ENCODE measurements at regions not wholly inside any gene's neighbourhood (a gene's known extent, or its start where the extent isn't known, plus 50 kb on each side); places are given as distances from the start of the nearest gene placed in this dataset.

GRCh38 chr4:32251126-32251525 is 1531.0 kb downstream of the PCDH7 start:
- DNase-seq (ENCODE audit: low spot score) = no peak

GRCh38 chr4:32251926-32252325 is 1531.8 kb downstream of the PCDH7 start:
- DNase-seq (ENCODE audit: low spot score) = no peak

- no peak for DNase-seq (ENCODE audit: low spot score)
These were observed 1534.0 kb downstream of the PCDH7 start for GRCh38 chr4:32254216-32254615.

- no peak for DNase-seq (ENCODE audit: low spot score)
These were observed 1538.8 kb downstream of the PCDH7 start for GRCh38 chr4:32258986-32259385.

GRCh38 chr4:32261196-32261595 is 1541.0 kb downstream of the PCDH7 start:
- no peak for DNase-seq (ENCODE audit: low spot score)

- no peak for DNase-seq (ENCODE audit: low spot score)
These were observed 1548.7 kb downstream of the PCDH7 start for GRCh38 chr4:32268863-32269262.

GRCh38 chr4:32290102-32290501 is 1569.9 kb downstream of the PCDH7 start:
- no peak for DNase-seq (ENCODE audit: low spot score)

- no peak for DNase-seq (ENCODE audit: low spot score)
These were observed 1598.8 kb downstream of the PCDH7 start for GRCh38 chr4:32318926-32319325.

GRCh38 chr4:32321421-32321820 is 1601.3 kb downstream of the PCDH7 start:
- DNase-seq (ENCODE audit: low spot score) = no peak

- no peak for DNase-seq (ENCODE audit: low spot score)
These were observed 1614.6 kb downstream of the PCDH7 start for GRCh38 chr4:32334759-32335158.

- no peak for DNase-seq (ENCODE audit: low spot score)
These were observed 1617.2 kb downstream of the PCDH7 start for GRCh38 chr4:32337403-32337802.

- DNase-seq (ENCODE audit: low spot score) = no peak
These were observed 1620.4 kb downstream of the PCDH7 start for GRCh38 chr4:32340591-32340990.

GRCh38 chr4:32341342-32341741 is 1621.2 kb downstream of the PCDH7 start:
- DNase-seq (ENCODE audit: low spot score) = no peak

GRCh38 chr4:32342054-32342453 is 1621.9 kb downstream of the PCDH7 start:
- DNase-seq (ENCODE audit: low spot score) = no peak

- DNase-seq (ENCODE audit: low spot score) = no peak
These were observed 1628.9 kb downstream of the PCDH7 start for GRCh38 chr4:32349026-32349425.

GRCh38 chr4:32374206-32374605 is 1654.0 kb downstream of the PCDH7 start:
- no peak for DNase-seq (ENCODE audit: low spot score)

GRCh38 chr4:32393806-32394205 is 1673.6 kb downstream of the PCDH7 start:
- no peak for DNase-seq (ENCODE audit: low spot score)

- no peak for DNase-seq (ENCODE audit: low spot score)
These were observed 1674.1 kb downstream of the PCDH7 start for GRCh38 chr4:32394255-32394654.

GRCh38 chr4:32396507-32397070 is 1676.4 kb downstream of the PCDH7 start:
- DNase-seq (ENCODE audit: low spot score) = no peak

GRCh38 chr4:32400870-32401269 is 1680.7 kb downstream of the PCDH7 start:
- DNase-seq (ENCODE audit: low spot score) = no peak

- no peak for DNase-seq (ENCODE audit: low spot score)
These were observed 1697.0 kb downstream of the PCDH7 start for GRCh38 chr4:32417113-32417704.

- no peak for DNase-seq (ENCODE audit: low spot score)
These were observed 1703.1 kb downstream of the PCDH7 start for GRCh38 chr4:32423267-32423666.

- DNase-seq (ENCODE audit: low spot score) = no peak
These were observed 1705.1 kb downstream of the PCDH7 start for GRCh38 chr4:32425243-32425642.

GRCh38 chr4:32427566-32427965 is 1707.4 kb downstream of the PCDH7 start:
- no peak for DNase-seq (ENCODE audit: low spot score)
